NCI-H1092 treated with DMSO at 0.1 percent for 48 hours (cell line): ENCODE measurements at regions not wholly inside any gene's neighbourhood (a gene's known extent, or its start where the extent isn't known, plus 50 kb on each side); places are given as distances from the start of the nearest gene placed in this dataset.
A peak's percentile ranks its signal among the peaks of the same experiment; 100 is the strongest.

Experiments
- DNase-seq: peaks from one replicate; lab custom pipeline; 2025; lab: John Stamatoyannopoulos, UW

GRCh38 chr10:121183236-121183635, 332.1 kb downstream of the WDR11 start:
- DNase-seq = peak; percentile 71

DNA sequence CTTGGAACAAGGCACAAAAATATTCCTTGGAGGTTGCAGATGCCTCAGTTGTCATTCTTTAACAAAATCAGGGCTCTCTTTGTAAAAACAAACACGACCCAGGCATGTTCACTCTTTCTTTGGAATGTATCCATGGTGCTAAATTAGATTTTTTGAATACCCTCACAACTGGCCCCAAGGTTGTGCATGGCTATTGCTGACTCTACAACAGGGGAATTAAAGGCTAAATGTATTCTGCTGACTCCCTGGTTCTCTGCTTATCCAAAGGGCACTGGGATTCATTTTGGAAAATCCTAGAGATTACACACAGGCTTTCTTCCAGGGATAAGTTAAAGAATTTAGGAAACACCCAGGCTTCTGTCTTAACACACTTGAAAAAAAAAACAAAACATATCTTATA, 332.5 kb downstream of the WDR11 start:
- no peak for DNase-seq

DNA sequence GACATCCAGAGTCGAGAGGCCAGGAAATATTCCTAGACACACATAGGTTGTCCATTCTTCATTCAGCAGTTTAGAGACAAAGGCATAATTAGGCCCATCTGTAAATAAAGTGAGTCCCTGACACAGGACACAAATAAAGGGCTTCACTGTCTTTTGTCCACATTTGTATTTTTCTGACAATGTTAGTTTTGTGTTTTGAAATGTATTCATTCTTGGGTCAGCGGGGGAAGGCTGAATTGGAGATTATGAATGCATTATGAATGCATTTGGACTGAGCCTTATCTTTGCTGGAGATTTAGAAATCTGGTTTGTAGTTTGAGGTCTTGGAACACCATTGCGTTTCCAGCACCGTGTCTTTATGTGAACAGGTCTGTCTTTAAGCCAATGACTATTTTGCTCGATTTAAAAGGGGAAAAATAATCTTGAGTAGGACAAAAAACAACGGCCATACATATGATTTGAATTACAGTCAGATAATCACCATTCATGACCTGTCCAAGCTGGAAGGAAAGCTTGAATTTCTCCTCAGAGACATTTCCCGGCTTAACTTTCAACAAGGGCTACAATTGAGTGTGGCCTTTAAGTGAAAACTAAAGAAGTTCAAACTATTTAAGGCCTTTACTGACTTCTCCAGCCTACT, 334.8 kb downstream of the WDR11 start:
- DNase-seq = no peak

- no peak for DNase-seq
These were observed 336.2 kb downstream of the WDR11 start for GRCh38 chr10:121187391-121187790.

- DNase-seq = no peak
These were observed 336.8 kb downstream of the WDR11 start for GRCh38 chr10:121188005-121188404.

DNA sequence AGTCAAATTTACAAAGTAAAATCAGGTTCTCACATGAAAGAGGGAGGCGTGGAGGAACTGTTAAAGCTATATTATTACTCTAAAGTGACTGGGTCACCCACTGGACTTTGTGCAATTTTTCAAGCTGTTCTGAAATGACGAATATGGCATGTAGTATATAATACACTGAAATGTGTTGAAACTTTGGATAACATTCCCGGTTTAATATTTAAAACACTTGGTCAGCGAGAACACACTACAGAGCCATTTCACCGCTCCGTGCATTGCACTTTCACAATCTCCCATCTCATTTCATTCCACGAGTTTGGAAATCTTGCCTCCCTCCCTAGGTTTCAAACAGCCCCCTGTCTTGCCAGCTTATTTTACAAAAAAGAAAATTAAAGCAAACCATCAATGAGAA, 337.9 kb downstream of the WDR11 start:
- no peak for DNase-seq

DNA sequence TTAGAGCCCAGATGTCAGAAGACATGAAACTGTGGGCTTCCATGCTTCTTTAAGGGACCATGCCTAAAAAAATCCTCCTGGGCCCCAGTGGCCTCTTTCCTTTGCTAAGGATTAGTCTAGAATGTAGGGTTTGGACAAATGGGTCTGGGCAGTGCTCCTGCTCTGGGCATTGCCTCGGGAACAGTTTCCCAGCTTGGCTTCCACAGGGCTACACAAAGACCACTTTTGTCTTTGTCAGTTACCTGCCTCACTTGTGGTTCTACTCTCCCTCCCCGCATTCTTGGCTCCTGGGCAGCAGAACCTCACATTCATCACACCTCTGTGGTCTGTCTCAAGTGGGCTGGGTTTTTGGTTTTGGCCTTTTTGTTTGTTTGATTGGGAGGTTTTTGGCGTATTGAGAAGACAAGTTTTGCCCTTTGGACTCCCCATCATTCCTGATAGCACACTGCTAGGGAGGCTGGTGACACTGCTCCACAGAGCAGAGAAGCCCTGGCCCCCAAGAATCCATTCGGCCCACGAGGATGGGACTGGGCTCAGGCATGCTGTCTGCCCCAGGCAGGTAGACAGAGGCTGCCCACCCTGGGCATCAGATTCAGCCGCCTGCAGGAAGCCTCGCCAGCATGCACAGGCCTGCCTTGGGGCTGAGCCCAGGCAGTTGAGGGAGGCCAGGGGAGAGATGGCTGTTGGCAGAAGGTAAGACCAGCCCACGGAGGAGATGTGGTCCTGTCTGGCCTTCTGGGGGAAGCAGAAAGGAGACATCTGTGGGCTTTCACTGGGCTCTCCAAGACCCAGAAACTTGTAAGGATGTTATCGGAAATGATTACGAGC, 343.7 kb downstream of the WDR11 start:
- no peak for DNase-seq

DNA sequence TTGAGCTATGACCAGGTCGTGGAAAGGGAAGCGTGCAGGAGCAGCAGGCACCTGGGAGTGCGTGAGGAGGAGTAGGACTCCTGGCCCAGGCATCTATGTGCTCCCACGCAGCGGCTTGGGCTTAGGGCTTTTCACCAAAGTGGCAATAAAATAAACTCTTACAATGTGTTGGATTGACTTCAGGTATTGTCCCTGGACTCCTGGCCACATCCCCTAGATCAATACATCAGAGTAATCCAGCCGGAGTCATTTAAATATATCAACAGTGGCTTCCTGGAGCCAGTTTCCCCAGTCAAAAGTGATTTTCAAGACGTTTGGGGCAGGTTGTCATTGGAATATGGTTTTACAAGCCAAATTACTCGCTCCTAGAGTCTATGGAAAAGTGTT, 344.4 kb downstream of the WDR11 start:
- no peak for DNase-seq

GRCh38 chr10:121199081-121199480, 347.9 kb downstream of the WDR11 start:
- no peak for DNase-seq

DNA sequence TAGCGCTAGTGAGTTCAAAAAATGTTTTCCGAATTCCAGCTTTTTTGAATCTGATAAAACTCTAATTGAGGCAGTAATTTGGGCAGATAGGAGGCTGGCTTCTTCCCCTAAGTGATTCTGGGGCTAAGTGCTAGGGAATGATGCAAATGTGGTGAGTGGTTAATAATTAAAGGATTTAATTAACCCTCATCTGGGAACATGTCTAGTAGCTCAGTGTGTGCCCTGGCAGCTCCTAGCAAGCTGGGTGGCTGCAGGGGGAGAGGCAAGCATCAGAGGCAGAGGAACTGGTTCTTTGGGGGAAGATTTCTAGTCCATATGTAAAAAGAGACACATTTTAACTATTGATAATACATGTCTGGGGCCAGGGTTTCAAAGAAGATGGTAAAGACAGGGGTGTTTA, 354.5 kb downstream of the WDR11 start:
- no peak for DNase-seq

- no peak for DNase-seq
These were observed 360.3 kb downstream of the WDR11 start for GRCh38 chr10:121211446-121211845.

DNA sequence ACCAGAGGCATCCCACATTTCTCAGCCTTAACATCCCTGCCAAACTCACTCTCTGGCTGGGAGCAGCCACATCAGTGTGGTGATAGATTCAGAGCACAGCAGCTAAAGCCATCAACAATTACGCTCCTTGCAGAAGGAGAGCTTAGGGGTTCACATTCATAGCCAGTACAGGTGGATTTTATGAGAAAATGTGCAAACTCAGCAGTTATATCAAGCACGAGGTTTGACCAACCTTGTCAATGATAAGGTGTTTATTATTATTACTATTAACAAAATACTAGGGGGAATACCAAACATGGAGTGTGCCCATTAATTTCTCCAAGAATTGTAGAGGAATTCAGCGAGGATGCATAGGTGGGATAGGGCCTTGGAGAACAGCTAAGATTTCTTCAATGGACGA, 362.3 kb downstream of the WDR11 start:
- no peak for DNase-seq

DNA sequence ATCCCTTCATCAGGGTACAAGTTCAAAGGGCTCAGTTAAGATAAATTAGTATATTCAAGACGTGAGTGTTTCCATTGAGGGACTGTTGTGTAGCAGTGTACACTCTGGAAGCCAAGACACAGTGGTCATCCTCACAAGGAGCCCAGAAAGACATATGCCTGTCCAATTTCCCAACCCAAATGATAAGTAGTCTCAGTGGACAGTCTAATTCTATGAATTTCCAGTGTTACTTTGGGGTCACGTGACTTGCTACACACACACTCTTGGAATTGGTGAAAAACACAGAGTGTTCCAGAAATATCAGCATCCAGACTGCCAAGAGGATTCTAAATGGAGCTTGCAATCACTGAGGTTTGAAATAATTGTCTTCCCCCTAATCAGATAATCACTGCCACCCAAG, 365.1 kb downstream of the WDR11 start:
- DNase-seq = no peak

DNA sequence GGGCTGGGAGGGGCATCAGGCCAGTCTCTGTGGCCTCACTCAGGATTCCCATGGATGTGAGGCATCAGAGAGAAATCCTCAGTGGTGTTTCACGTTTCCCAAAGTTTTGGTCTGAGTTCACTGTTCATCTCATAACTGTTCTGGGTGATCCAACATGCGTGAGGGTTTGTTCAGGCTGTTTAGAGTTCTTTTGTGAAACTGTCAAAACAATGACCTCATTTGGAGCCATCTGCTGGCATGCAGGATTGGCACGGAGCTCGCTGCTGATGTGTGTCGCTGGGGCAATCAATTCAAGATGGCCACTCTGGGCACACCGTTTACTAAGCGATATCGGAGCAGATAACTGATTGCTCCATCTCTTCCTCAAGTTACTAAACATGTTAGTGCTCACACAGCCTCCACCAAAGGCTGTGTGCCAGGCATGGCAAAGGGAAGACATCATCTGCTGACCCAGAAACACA, 365.6 kb downstream of the WDR11 start:
- DNase-seq = no peak

DNA sequence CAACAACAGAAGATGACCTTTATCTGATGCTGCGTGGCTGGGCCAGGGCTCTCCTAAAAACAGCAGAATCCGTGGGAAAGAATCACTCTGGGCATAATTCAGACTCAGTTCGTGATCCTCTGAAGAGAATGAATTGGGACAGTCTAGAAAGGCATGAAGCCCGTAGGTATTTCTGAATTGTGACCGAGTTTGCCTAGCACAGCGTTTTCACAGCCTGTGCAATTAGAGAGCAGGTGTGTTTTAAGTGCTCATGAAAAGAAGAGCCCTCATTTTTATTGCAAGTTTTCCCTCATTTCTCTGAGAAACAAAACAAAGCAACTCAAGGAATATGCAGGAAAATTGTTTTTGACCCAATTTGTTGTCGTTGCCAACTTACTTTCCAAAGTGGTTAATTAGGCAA, 366.2 kb downstream of the WDR11 start:
- DNase-seq = no peak

GRCh38 chr10:121221072-121221471, 369.9 kb downstream of the WDR11 start:
- no peak for DNase-seq

DNA sequence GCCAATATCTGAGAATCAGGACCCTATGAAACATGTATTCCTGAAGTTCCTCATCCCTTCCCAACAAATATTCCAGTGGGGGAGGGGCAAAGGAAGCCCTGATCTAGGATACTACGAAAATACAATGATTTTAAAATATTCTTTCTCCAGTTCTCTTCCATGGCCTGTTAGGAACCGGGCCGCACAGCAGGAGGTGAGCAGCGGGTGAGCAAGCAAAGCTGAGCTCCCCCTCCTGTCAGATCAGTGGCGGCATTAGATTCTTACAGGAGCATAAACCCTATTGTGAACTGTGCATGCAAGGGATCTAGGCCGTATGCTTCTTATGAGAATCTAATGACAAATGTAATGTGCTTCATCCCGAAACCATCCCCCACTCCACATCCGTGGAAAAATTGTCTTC, 370.8 kb downstream of the WDR11 start:
- DNase-seq = no peak

- no peak for DNase-seq
These were observed 371.7 kb downstream of the WDR11 start for GRCh38 chr10:121222842-121223241.

DNA sequence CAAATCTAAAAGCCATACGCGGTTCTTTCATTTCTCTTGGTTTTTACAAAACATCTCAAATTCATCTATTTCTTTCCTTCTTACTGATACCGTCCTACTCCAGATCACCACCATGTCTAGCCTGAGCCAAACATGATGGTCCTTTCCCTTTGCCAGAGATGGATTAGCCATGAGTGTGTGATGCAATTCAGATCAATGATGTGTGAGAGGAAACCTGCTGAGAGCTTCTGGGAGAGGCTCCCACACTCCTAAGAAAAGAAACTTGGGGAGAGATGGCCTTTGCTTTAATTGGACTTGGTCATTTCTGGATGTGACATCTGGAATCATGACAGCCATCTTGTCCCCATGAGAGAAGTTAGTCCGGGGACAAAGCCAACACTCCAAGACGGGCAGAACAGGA, 367.2 kb downstream of the FGFR2 start:
- no peak for DNase-seq

DNA sequence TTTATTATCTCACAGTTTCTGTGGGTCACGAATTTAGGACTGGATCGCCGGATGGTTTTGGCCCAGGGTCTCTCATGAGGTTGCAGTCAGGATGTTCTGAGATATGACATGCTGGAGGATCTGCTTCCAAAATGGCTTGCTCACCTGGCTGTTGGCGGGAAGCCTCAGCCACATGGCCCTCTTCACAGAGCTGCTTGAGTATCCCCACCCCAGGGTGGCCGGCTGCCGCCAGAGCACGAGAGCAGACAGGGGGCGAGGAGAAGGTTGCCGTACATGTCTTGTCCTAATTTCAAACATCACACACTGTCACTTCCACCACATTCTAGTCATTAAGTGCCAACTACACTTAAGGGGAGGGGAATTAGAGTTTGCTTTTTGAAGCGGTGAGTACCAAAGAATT, 365.8 kb downstream of the FGFR2 start:
- no peak for DNase-seq

DNA sequence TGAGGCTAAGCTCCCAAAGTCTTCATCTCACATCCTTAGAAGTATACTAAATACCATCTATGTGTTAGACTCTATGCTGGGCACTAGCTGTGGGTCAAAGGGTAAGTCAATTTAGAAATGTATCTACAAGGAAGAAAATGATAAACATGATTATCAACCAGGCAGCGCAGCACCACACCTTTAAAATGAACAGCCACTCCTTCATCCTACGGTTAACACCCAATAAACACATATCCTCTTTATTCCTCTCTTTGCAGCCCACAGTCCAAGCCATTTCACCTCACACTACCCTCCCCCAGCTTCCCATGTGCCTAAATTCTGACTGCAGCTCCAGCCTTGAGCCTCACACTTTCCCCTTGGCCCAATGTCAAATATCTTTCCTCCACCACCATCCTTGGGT, 362.6 kb downstream of the FGFR2 start:
- no peak for DNase-seq

GRCh38 chr10:121236621-121237020, 361.6 kb downstream of the FGFR2 start:
- DNase-seq = no peak

DNA sequence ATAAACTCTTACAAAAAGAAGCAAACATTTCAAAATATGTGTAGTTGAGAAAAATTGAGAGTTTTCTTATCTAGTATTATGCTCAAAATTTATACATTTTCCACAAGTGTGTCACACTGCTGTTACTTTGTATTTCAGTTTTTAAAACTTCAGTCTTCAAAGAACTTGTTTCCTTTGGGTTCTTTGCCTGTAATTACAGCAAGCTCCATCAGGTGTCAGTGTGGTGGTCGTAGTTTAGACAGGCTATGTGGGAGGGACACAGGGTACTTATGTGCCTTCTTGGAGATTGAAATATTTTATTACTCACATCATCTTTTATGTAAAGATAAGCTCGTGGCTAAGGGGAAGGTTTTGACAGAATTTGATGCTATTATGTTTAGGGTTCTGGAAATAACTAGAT, 360.5 kb downstream of the FGFR2 start:
- no peak for DNase-seq

DNA sequence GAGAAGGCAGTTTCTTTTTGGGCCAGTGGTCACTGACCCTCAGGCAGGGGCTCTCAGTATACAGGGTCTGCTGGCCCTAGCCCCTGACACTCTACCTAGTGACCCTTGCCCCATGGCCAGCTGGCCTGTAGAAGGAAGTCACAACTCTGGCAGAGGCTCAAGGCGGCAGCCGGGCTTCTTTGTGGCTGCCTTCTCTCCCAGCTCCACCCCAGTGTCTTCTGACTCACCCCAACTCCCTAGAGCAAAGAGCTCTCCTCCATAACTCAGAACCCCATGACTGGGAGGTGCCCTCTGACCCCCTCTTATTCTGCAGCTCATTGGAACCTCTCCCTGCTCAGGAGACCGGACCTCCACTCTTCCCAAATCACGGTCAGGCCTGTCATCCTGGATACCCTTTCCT, 358.2 kb downstream of the FGFR2 start:
- DNase-seq = no peak
